MCF 10A (cell line): ENCODE measurements at regions not wholly inside any gene's neighbourhood (a gene's known extent, or its start where the extent isn't known, plus 50 kb on each side); places are given as distances from the start of the nearest gene placed in this dataset.

Source experiments
- BruUV-seq: library from RNA; stranded (reverse); fragments of 400-500 nt; replicated peaks from 2 replicates; lab custom pipeline; 2021; lab: Mats Ljungman, UMichigan
- CTCF ChIA-PET: fragments of 300-600 bp; sonication (Branson Sonifier 250); formaldehyde crosslinking; extraction: SDS; loops from one replicate; lab custom pipeline; 2021; ENCODE audit warnings: antibody characterized with exemption, inconsistent platforms; lab: Yijun Ruan, JAX
- POLR2A ChIA-PET: fragments of 300-600, 350-650 bp; sonication (Branson Sonifier 250); formaldehyde crosslinking; extraction: SDS; loops from one replicate; lab custom pipeline; 2020; ENCODE audit warnings: antibody characterized with exemption, inconsistent platforms; lab: Yijun Ruan, JAX
- DNase-seq: peaks from one replicate; pipeline ENCODE4 v3.0.0-alpha.2; 2018; ENCODE audit not compliant: unreplicated experiment
- H3K27ac Mint-ChIP-seq: one replicate; pipeline ENCODE4 v1.8.0; 2022; ENCODE audit warnings: mild to moderate bottlenecking, low read depth, mixed read lengths; ENCODE audit not compliant: unreplicated experiment
- H3K27me3 Mint-ChIP-seq: one replicate; pipeline ENCODE4 v1.8.0; 2022; ENCODE audit warnings: mixed read lengths; ENCODE audit not compliant: insufficient read depth, unreplicated experiment
- H3K36me3 Mint-ChIP-seq: one replicate; pipeline ENCODE4 v1.8.0; 2022; ENCODE audit warnings: mild to moderate bottlenecking, moderate library complexity, mixed read lengths; ENCODE audit not compliant: insufficient read depth, unreplicated experiment
- H3K4me1 Mint-ChIP-seq: one replicate; pipeline ENCODE4 v1.8.0; 2022; ENCODE audit warnings: mixed read lengths; ENCODE audit not compliant: insufficient read depth, unreplicated experiment
- H3K4me3 Mint-ChIP-seq: one replicate; pipeline ENCODE4 v1.8.0; 2022; ENCODE audit warnings: mild to moderate bottlenecking, moderate library complexity, mixed read lengths; ENCODE audit not compliant: unreplicated experiment
- H3K9me3 Mint-ChIP-seq: one replicate; pipeline ENCODE4 v1.8.0; 2022; ENCODE audit warnings: mixed read lengths; ENCODE audit not compliant: unreplicated experiment
- CTCF ChIP-seq: fragments of 200-600 bp; IDR thresholded peaks from one replicate; pipeline ENCODE4 v1.8.0; 2022; ENCODE audit warnings: antibody characterized with exemption, mild to moderate bottlenecking; ENCODE audit not compliant: unreplicated experiment
- intact Hi-C: fragments of 100-400 bp; cut with micrococcal nuclease; formaldehyde crosslinking; loops from 2 replicates; pipeline ENCODE4 v1.14.1; 2022

- no TSS peak for BruUV-seq
- H3K4me3 Mint-ChIP-seq = no peak overlapping the region
- CTCF ChIA-PET = interaction anchor here (0.6 kb wide), 1 partner anchor 8 kb away, joined by 3 read pairs; no protein-coding TSS in a partner anchor
Measured at GRCh38 chr2:174662459-174662858, 64.9 kb upstream of the WIPF1 start.

GRCh38 chr2:174660984-174661675, 63.5 kb upstream of the WIPF1 start:
- H3K9me3 Mint-ChIP-seq = no peaks in the 10 kb centered on the region
- no peak for DNase-seq
- CTCF ChIA-PET = no interaction called here

More at GRCh38 chr2:174662459-174662858, 64.9 kb upstream of the WIPF1 start:
- Mint-ChIP-seq H3K36me3 (no peaks in the 10 kb centered on the region), H3K9me3 (no peaks in the 10 kb centered on the region), H3K27me3 (no peaks in the 10 kb centered on the region), H3K27ac (no peak overlapping the region), H3K4me1 (peaks cover 20% of the 10 kb centered on the region)
- intact Hi-C loops = no loop called here
- POLR2A ChIA-PET = no interaction called here
- TF ChIP-seq CTCF = no peak
- DNase-seq = peak; percentile 47

GRCh38 chr2:174659069-174659900, 61.7 kb upstream of the WIPF1 start:
- intact Hi-C loops = no loop called here
- no peaks in the 10 kb centered on the region for H3K27me3 Mint-ChIP-seq
- ChIA-PET POLR2A (no interaction called here), CTCF (interaction anchor here (0.6 kb wide), 2 partner anchors 14 to 26 kb away, joined by 3 read pairs; no protein-coding TSS in a partner anchor)
- peaks cover 26% of the 10 kb centered on the region for H3K4me1 Mint-ChIP-seq
- DNase-seq = no peak
- no TSS peak for BruUV-seq
- no peaks in the 10 kb centered on the region for H3K9me3 Mint-ChIP-seq
- no peak for TF ChIP-seq CTCF
- no peak overlapping the region for H3K27ac Mint-ChIP-seq
- H3K4me3 Mint-ChIP-seq = no peak overlapping the region
- no peaks in the 10 kb centered on the region for H3K36me3 Mint-ChIP-seq

More at GRCh38 chr2:174660984-174661675, 63.5 kb upstream of the WIPF1 start:
- Mint-ChIP-seq H3K36me3 (no peaks in the 10 kb centered on the region), H3K27me3 (no peaks in the 10 kb centered on the region), H3K27ac (peak overlapping the region; percentile 16), H3K4me1 (peaks cover 20% of the 10 kb centered on the region), H3K4me3 (no peak overlapping the region)
- no TSS peak for BruUV-seq
- no peak for TF ChIP-seq CTCF
- POLR2A ChIA-PET = interaction anchor here (0.7 kb wide), 1 partner anchor 16 kb away, joined by 4 read pairs; no protein-coding TSS in a partner anchor
- intact Hi-C loops = no loop called here

GRCh38 chr2:174656676-174657176, 59.1 kb upstream of the WIPF1 start:
- intact Hi-C loops = no loop called here
- no TSS peak for BruUV-seq
- no peak for TF ChIP-seq CTCF
- Mint-ChIP-seq H3K27me3 (no peaks in the 10 kb centered on the region), H3K4me1 (peaks cover 13% of the 10 kb centered on the region), H3K27ac (no peak overlapping the region), H3K9me3 (no peaks in the 10 kb centered on the region), H3K4me3 (no peak overlapping the region), H3K36me3 (no peaks in the 10 kb centered on the region)
- ChIA-PET CTCF (interaction anchor here (2.3 kb wide), 1 partner anchor 43 kb away, joined by 7 read pairs; no protein-coding TSS in a partner anchor), POLR2A (no interaction called here)
- DNase-seq = no peak
